Stimulated activated naive CD8-positive, alpha-beta T cell treated with anti-CD3 and anti-CD28 coated beads, Interleukin-15, Interleukin-2, amounts not matched to agents 100 ng/mL and 50 ng/mL, for 24 hours (primary cell): ENCODE measurements at regions not wholly inside any gene's neighbourhood (a gene's known extent, or its start where the extent isn't known, plus 50 kb on each side); places are given as distances from the start of the nearest gene placed in this dataset.
"Not testable (repeated sequence)": the region's sequence is repeated elsewhere in the genome, so short reads cannot be mapped to it uniquely, and the experiment has no call there.

ENCODE experiments used
- H3K27ac Mint-ChIP-seq: one replicate; pipeline ENCODE4 v1.8.0; 2021; ENCODE audit warnings: mild to moderate bottlenecking, mixed read lengths
- H3K27me3 Mint-ChIP-seq: one replicate; pipeline ENCODE4 v1.8.0; 2021; ENCODE audit warnings: mixed read lengths
- H3K36me3 Mint-ChIP-seq: one replicate; pipeline ENCODE4 v1.8.0; 2021; ENCODE audit warnings: low read depth, mixed read lengths
- H3K4me1 Mint-ChIP-seq: one replicate; pipeline ENCODE4 v1.8.0; 2021; ENCODE audit warnings: low read depth, mixed read lengths
- H3K4me3 Mint-ChIP-seq: one replicate; pipeline ENCODE4 v1.8.0; 2021; ENCODE audit warnings: mild to moderate bottlenecking, mixed read lengths
- H3K9me3 Mint-ChIP-seq: one replicate; pipeline ENCODE4 v1.8.0; 2021; ENCODE audit warnings: mixed read lengths

- no peaks in the 10 kb centered on the region for H3K36me3 Mint-ChIP-seq
- H3K27me3 Mint-ChIP-seq, result no peaks in the 10 kb centered on the region
- no peak overlapping the region for H3K27ac Mint-ChIP-seq
- no peaks in the 10 kb centered on the region for H3K4me1 Mint-ChIP-seq
- peaks cover 9% of the 10 kb centered on the region for H3K9me3 Mint-ChIP-seq
- H3K4me3 Mint-ChIP-seq, result no peak overlapping the region
These were observed 151.2 kb upstream of the CDIN1 start for GRCh38 chr15:36428102-36428845.

DNA sequence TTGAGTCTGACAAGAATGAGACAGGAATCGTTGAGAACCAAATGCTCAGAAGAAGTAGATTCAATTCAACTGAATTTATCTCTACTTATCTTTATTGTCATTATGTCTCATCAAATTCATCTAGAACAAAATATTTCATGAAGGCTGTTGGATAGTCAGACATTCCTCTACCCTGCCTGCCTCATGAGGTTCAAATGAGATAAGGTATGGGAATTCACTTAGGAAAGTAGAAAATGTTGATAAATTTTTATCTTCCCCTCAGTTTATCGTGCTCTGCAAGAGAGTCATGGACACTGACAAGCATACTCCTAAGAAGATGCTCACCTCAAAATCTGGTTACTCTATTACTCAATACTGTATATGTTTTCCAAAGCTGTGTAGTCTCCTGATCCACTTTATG is 149.7 kb upstream of the CDIN1 start:
- H3K9me3 Mint-ChIP-seq, result peaks cover 9% of the 10 kb centered on the region
- H3K4me3 Mint-ChIP-seq, result no peak overlapping the region
- H3K36me3 Mint-ChIP-seq, result no peaks in the 10 kb centered on the region
- H3K4me1 Mint-ChIP-seq, result no peaks in the 10 kb centered on the region
- no peaks in the 10 kb centered on the region for H3K27me3 Mint-ChIP-seq
- H3K27ac Mint-ChIP-seq, result no peak overlapping the region

DNA sequence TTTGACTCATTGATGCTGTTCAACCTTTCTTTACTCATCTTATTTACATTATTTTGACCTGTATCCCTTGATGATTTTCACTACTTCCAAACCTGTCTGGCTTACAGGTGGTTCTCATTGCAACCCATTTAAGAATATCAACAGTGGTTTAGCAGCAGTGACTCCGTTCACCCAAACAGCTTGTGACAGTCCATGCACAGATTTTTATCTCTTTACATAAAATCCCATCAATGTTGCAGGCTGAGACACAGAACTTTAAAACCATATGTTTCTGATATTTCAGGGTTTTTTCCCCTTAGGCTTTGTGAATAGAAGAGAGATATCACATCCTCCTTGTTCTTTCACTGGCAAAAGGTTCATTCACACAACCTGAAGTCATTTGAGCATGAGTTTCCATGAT is 149.1 kb upstream of the CDIN1 start:
- H3K27me3 Mint-ChIP-seq, result no peaks in the 10 kb centered on the region
- H3K9me3 Mint-ChIP-seq, result peaks cover 7% of the 10 kb centered on the region
- H3K36me3 Mint-ChIP-seq, result no peaks in the 10 kb centered on the region
- H3K4me3 Mint-ChIP-seq, result no peak overlapping the region
- H3K4me1 Mint-ChIP-seq, result no peaks in the 10 kb centered on the region
- H3K27ac Mint-ChIP-seq, result no peak overlapping the region

GRCh38 chr15:36430726-36431265 is 148.6 kb upstream of the CDIN1 start:
- no peak overlapping the region for H3K4me3 Mint-ChIP-seq
- no peaks in the 10 kb centered on the region for H3K4me1 Mint-ChIP-seq
- H3K9me3 Mint-ChIP-seq, result peaks cover 4% of the 10 kb centered on the region
- H3K27me3 Mint-ChIP-seq, result no peaks in the 10 kb centered on the region
- no peaks in the 10 kb centered on the region for H3K36me3 Mint-ChIP-seq
- H3K27ac Mint-ChIP-seq, result no peak overlapping the region

DNA sequence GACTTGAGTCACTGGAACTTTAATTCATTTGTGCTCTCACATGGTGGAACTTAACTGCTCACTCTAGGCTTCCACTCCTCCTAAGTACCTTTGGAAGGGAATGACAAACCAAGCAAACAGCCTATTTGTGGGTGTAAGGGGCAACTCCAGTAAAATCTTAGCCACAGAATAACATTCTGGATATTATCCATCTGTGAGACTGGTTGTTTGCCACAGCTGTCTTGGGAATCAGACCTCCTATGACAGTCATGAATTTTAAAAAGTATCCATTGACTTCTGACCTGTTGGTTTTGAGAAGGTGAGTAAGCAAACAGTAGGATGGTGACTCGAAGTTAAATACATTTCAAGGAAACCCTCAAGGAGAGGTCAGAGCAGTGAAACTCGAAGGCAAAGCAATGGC is 147.3 kb upstream of the CDIN1 start:
- Mint-ChIP-seq H3K36me3 (no peaks in the 10 kb centered on the region), H3K9me3 (peaks cover 4% of the 10 kb centered on the region), H3K27ac (no peak overlapping the region), H3K4me3 (no peak overlapping the region), H3K4me1 (no peaks in the 10 kb centered on the region), H3K27me3 (no peaks in the 10 kb centered on the region)

- Mint-ChIP-seq H3K4me3 (no peak overlapping the region), H3K9me3 (no peaks in the 10 kb centered on the region), H3K27me3 (no peaks in the 10 kb centered on the region), H3K36me3 (no peaks in the 10 kb centered on the region), H3K27ac (no peak overlapping the region), H3K4me1 (no peaks in the 10 kb centered on the region)
These were observed 145.2 kb upstream of the CDIN1 start for GRCh38 chr15:36434177-36434576.

GRCh38 chr15:36438499-36438898 is 140.9 kb upstream of the CDIN1 start:
- Mint-ChIP-seq H3K27me3 (no peaks in the 10 kb centered on the region), H3K27ac (no peak overlapping the region), H3K9me3 (no peaks in the 10 kb centered on the region), H3K4me1 (no peaks in the 10 kb centered on the region), H3K36me3 (no peaks in the 10 kb centered on the region), H3K4me3 (no peak overlapping the region)

- Mint-ChIP-seq H3K9me3 (no peaks in the 10 kb centered on the region), H3K4me3 (no peak overlapping the region), H3K27ac (no peak overlapping the region), H3K36me3 (no peaks in the 10 kb centered on the region), H3K4me1 (no peaks in the 10 kb centered on the region), H3K27me3 (no peaks in the 10 kb centered on the region)
These were observed 132.1 kb upstream of the CDIN1 start for GRCh38 chr15:36447373-36447772.

DNA sequence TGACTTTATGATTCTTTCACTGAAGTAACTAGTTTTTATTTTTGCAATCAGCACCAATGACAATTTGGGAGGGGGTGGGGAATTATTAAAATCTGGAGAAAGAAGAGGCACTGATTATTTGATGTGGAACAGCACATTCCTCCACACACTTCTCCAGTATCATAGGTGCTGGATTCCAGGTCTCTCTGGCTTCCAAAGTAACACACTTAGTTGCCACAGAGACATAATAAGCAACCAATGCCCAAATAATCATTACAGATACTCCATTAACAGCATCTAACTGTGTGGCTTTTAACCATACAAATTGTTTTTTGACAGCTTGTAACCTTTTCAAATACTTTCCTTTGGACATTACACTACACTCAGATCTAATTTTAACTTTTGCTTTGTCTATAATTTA is 131.0 kb upstream of the CDIN1 start:
- Mint-ChIP-seq H3K36me3 (no peaks in the 10 kb centered on the region), H3K4me3 (no peak overlapping the region), H3K9me3 (no peaks in the 10 kb centered on the region), H3K4me1 (no peaks in the 10 kb centered on the region), H3K27ac (no peak overlapping the region), H3K27me3 (no peaks in the 10 kb centered on the region)

- Mint-ChIP-seq H3K4me1 (no peaks in the 10 kb centered on the region), H3K27ac (no peak overlapping the region), H3K4me3 (no peak overlapping the region), H3K9me3 (no peaks in the 10 kb centered on the region), H3K27me3 (no peaks in the 10 kb centered on the region), H3K36me3 (no peaks in the 10 kb centered on the region)
These were observed 130.3 kb upstream of the CDIN1 start for GRCh38 chr15:36449084-36449661.

DNA sequence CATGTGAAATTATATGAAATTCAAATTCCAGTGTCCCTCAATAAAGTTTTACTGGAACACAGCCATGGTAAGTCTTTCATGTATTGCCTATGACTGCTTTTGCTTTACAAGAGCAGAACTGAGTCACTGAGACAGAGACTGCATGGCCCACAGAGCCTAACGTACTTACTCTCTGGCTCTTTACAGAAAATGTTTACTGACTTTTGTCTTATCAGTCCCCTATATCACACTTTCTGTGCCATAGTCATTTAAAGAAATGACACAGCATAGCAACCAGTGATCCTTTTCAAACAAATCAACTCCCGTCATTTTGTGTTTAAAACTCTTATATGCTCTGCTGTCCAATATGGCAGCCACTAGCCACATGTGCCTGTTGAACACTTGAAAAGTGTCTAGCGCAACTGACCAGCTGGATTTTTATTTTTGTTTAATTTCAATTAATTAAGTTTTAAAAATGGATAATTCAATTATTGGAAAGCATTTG is 129.7 kb upstream of the CDIN1 start:
- Mint-ChIP-seq H3K36me3 (no peaks in the 10 kb centered on the region), H3K4me1 (no peaks in the 10 kb centered on the region)

DNA sequence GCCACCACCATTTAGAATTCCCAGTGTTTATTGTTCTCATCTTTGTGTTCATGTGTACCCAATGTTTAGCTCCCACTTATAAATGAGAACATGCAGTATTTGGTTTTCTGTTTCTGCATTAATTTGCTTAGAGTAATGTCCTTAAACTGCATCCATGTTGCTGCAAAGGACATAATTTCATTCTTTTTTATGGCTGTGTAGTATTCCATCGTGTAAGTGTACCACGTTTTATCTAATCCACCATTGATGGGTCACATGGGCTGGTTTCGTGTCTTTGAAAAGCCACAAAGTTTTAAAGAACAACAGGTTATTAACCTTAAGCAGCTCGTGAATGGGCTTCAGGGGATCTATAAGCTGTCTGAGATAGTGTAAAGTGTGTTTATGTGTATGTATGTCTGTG is 125.2 kb upstream of the CDIN1 start:
- H3K4me3 Mint-ChIP-seq, H3K27ac Mint-ChIP-seq, H3K36me3 Mint-ChIP-seq, H3K4me1 Mint-ChIP-seq, H3K27me3 Mint-ChIP-seq, H3K9me3 Mint-ChIP-seq: not testable (repeated sequence)

More for the DNA sequence above, 129.7 kb upstream of the CDIN1 start:
- Mint-ChIP-seq H3K9me3 (no peaks in the 10 kb centered on the region), H3K27ac (no peak overlapping the region), H3K27me3 (no peaks in the 10 kb centered on the region), H3K4me3 (no peak overlapping the region)

GRCh38 chr15:36458411-36458810 is 121.0 kb upstream of the CDIN1 start:
- H3K27ac Mint-ChIP-seq, result no peak overlapping the region
- no peak overlapping the region for H3K4me3 Mint-ChIP-seq
- no peaks in the 10 kb centered on the region for H3K4me1 Mint-ChIP-seq
- no peaks in the 10 kb centered on the region for H3K9me3 Mint-ChIP-seq
- no peaks in the 10 kb centered on the region for H3K36me3 Mint-ChIP-seq
- no peaks in the 10 kb centered on the region for H3K27me3 Mint-ChIP-seq

- Mint-ChIP-seq H3K4me3 (no peak overlapping the region), H3K9me3 (no peaks in the 10 kb centered on the region), H3K36me3 (no peaks in the 10 kb centered on the region), H3K27ac (no peak overlapping the region), H3K27me3 (no peaks in the 10 kb centered on the region), H3K4me1 (no peaks in the 10 kb centered on the region)
These were observed 114.1 kb upstream of the CDIN1 start for GRCh38 chr15:36465304-36465703.

- Mint-ChIP-seq H3K27ac (no peak overlapping the region), H3K9me3 (no peaks in the 10 kb centered on the region), H3K36me3 (no peaks in the 10 kb centered on the region), H3K4me1 (no peaks in the 10 kb centered on the region), H3K27me3 (no peaks in the 10 kb centered on the region), H3K4me3 (no peak overlapping the region)
These were observed 110.7 kb upstream of the CDIN1 start for GRCh38 chr15:36468746-36469145.
